ENCODE measurements at regions not wholly inside any gene's neighbourhood (a gene's known extent, or its start where the extent isn't known, plus 50 kb on each side); places are given as distances from the start of the nearest gene placed in this dataset.
A peak's percentile ranks its signal among the peaks of the same experiment; 100 is the strongest.

GRCh38 chr13:76641056-76641455 is 245.1 kb downstream of the KCTD12 start:
- FAIRE-seq, result no peak
- Histone ChIP-seq H3K9ac (ENCODE audit: low read length) (no peak overlapping the region), H4K20me1 (ENCODE audit: insufficient read depth, low read length) (no peaks in the 10 kb centered on the region), H3K4me2 (ENCODE audit: low read length) (no peak overlapping the region), H3K4me1 (ENCODE audit: insufficient read depth, low read length) (no peaks in the 10 kb centered on the region), H3K36me3 (ENCODE audit: insufficient read depth, low read length) (no peaks in the 10 kb centered on the region), H3K27me3 (ENCODE audit: insufficient read depth, low read length) (no peaks in the 10 kb centered on the region), H3K9me3 (ENCODE audit: insufficient read depth, low read depth, low read length) (no peaks in the 10 kb centered on the region), H2AFZ (ENCODE audit: low read depth, low read length) (no peak overlapping the region), H3K4me3 (ENCODE audit: insufficient read depth, low read depth, low read length) (no peak overlapping the region), H3K27ac (ENCODE audit: low read depth, low read length) (no peak overlapping the region), H3K79me2 (ENCODE audit: insufficient read depth, low read length) (no peaks in the 10 kb centered on the region)
- H3K36me3 Mint-ChIP-seq (ENCODE audit: low read depth, unreplicated experiment), result no peaks in the 10 kb centered on the region
- H3K9me3 Mint-ChIP-seq (ENCODE audit: unreplicated experiment), result no peaks in the 10 kb centered on the region
- H3K4me3 Mint-ChIP-seq (ENCODE audit: unreplicated experiment), result no peak overlapping the region
- DNase-seq (ENCODE audit: low read depth), result peak; percentile 20
- TF ChIP-seq EZH2 (IDR thresholded peaks at IDR 0.05; ENCODE audit: insufficient read depth, low read length) (no peak), CTCF (IDR thresholded peaks at IDR 0.05; ENCODE audit: insufficient read depth, low read depth, low read length) (no peak)
- H3K4me1 Mint-ChIP-seq (ENCODE audit: low read depth, unreplicated experiment), result no peaks in the 10 kb centered on the region
- no peak overlapping the region for H3K27ac Mint-ChIP-seq (ENCODE audit: unreplicated experiment)
- no peaks in the 10 kb centered on the region for H3K27me3 Mint-ChIP-seq (ENCODE audit: low read depth, unreplicated experiment)

- H3K4me1 ChIP-seq (ENCODE audit: insufficient read depth, low read length), result no peaks in the 10 kb centered on the region
- no peaks in the 10 kb centered on the region for H4K20me1 ChIP-seq (ENCODE audit: insufficient read depth, low read length)
- H3K9me3 Mint-ChIP-seq (ENCODE audit: unreplicated experiment), result no peaks in the 10 kb centered on the region
- no peaks in the 10 kb centered on the region for H3K27me3 Mint-ChIP-seq (ENCODE audit: low read depth, unreplicated experiment)
- no peaks in the 10 kb centered on the region for H3K9me3 ChIP-seq (ENCODE audit: insufficient read depth, low read depth, low read length)
- H3K27ac Mint-ChIP-seq (ENCODE audit: unreplicated experiment), result no peak overlapping the region
- no peak overlapping the region for H3K27ac ChIP-seq (ENCODE audit: low read depth, low read length)
- H3K36me3 Mint-ChIP-seq (ENCODE audit: low read depth, unreplicated experiment), result no peaks in the 10 kb centered on the region
- DNase-seq (ENCODE audit: low read depth) (no peak), FAIRE-seq (no peak)
- no peak overlapping the region for H3K4me3 ChIP-seq (ENCODE audit: insufficient read depth, low read depth, low read length)
- TF ChIP-seq EZH2 (IDR thresholded peaks at IDR 0.05; ENCODE audit: insufficient read depth, low read length) (no peak), CTCF (IDR thresholded peaks at IDR 0.05; ENCODE audit: insufficient read depth, low read depth, low read length) (no peak)
- no peaks in the 10 kb centered on the region for H3K27me3 ChIP-seq (ENCODE audit: insufficient read depth, low read length)
- no peak overlapping the region for H3K4me3 Mint-ChIP-seq (ENCODE audit: unreplicated experiment)
- no peaks in the 10 kb centered on the region for H3K36me3 ChIP-seq (ENCODE audit: insufficient read depth, low read length)
- H3K4me2 ChIP-seq (ENCODE audit: low read length), result no peak overlapping the region
- H3K9ac ChIP-seq (ENCODE audit: low read length), result no peak overlapping the region
- no peaks in the 10 kb centered on the region for H3K79me2 ChIP-seq (ENCODE audit: insufficient read depth, low read length)
- H2AFZ ChIP-seq (ENCODE audit: low read depth, low read length), result no peak overlapping the region
- no peaks in the 10 kb centered on the region for H3K4me1 Mint-ChIP-seq (ENCODE audit: low read depth, unreplicated experiment)
Measured at GRCh38 chr13:76638882-76639281, 247.3 kb downstream of the KCTD12 start.

GRCh38 chr13:76638181-76638580 is 248.0 kb downstream of the KCTD12 start:
- no peak overlapping the region for H2AFZ ChIP-seq (ENCODE audit: low read depth, low read length)
- FAIRE-seq (no peak), DNase-seq (ENCODE audit: low read depth) (no peak)
- no peak overlapping the region for H3K27ac Mint-ChIP-seq (ENCODE audit: unreplicated experiment)
- H3K79me2 ChIP-seq (ENCODE audit: insufficient read depth, low read length), result no peaks in the 10 kb centered on the region
- no peaks in the 10 kb centered on the region for H3K27me3 ChIP-seq (ENCODE audit: insufficient read depth, low read length)
- peak overlapping the region; percentile 40 for H3K27ac ChIP-seq (ENCODE audit: low read depth, low read length)
- no peaks in the 10 kb centered on the region for H3K27me3 Mint-ChIP-seq (ENCODE audit: low read depth, unreplicated experiment)
- no peaks in the 10 kb centered on the region for H3K36me3 Mint-ChIP-seq (ENCODE audit: low read depth, unreplicated experiment)
- no peak overlapping the region for H3K4me2 ChIP-seq (ENCODE audit: low read length)
- H3K9me3 Mint-ChIP-seq (ENCODE audit: unreplicated experiment), result no peaks in the 10 kb centered on the region
- TF ChIP-seq CTCF (IDR thresholded peaks at IDR 0.05; ENCODE audit: insufficient read depth, low read depth, low read length), result no peak
- TF ChIP-seq EZH2 (IDR thresholded peaks at IDR 0.05; ENCODE audit: insufficient read depth, low read length), result no peak
- no peaks in the 10 kb centered on the region for H3K36me3 ChIP-seq (ENCODE audit: insufficient read depth, low read length)
- no peaks in the 10 kb centered on the region for H3K9me3 ChIP-seq (ENCODE audit: insufficient read depth, low read depth, low read length)
- H3K9ac ChIP-seq (ENCODE audit: low read length), result no peak overlapping the region
- H4K20me1 ChIP-seq (ENCODE audit: insufficient read depth, low read length), result no peaks in the 10 kb centered on the region
- H3K4me3 ChIP-seq (ENCODE audit: insufficient read depth, low read depth, low read length), result no peak overlapping the region
- no peak overlapping the region for H3K4me3 Mint-ChIP-seq (ENCODE audit: unreplicated experiment)
- H3K4me1 Mint-ChIP-seq (ENCODE audit: low read depth, unreplicated experiment), result no peaks in the 10 kb centered on the region
- H3K4me1 ChIP-seq (ENCODE audit: insufficient read depth, low read length), result no peaks in the 10 kb centered on the region
